Esophagus muscularis mucosa (tissue), 3 donors: ENCODE measurements at regions not wholly inside any gene's neighbourhood (a gene's known extent, or its start where the extent isn't known, plus 50 kb on each side); places are given as distances from the start of the nearest gene placed in this dataset.

Experiments used
- CTCF ChIP-seq, 3 experiments: fragments of 200-600 bp in 2 of 3; fragments of 450-650 bp in 1 of 3; sonication (generic) in 2 of 3; IDR thresholded peaks; one replicate each; pipeline ENCODE4 v1.5.1; 2017 to 2019; ENCODE audit warnings: antibody characterized with exemption in 3 of 3, mild to moderate bottlenecking in 2 of 3, moderate library complexity in 1 of 3
- POLR2A ChIP-seq: fragments of 450-650 bp; IDR thresholded peaks from one replicate; pipeline ENCODE4 v1.6.1; 2017; ENCODE audit warnings: antibody characterized with exemption, moderate library complexity, mild to moderate bottlenecking, low read depth
- POLR2AphosphoS5 ChIP-seq, 2 donors: sonication (generic); formaldehyde crosslinking; IDR thresholded peaks; one replicate each; pipeline ENCODE4 v1.6.1; 2017; ENCODE audit warnings: antibody characterized with exemption in 2 of 2

- no peak for TF ChIP-seq POLR2A
- TF ChIP-seq CTCF (IDR thresholded peaks at IDR 0.05), result no peak
- no peak for TF ChIP-seq POLR2AphosphoS5 (IDR thresholded peaks at IDR 0.05)
These were observed 301.1 kb upstream of the ACTBL2 start for GRCh38 chr5:57783693-57784092.
